CD4-positive, CD25-positive, alpha-beta regulatory T cell (primary cell): ENCODE measurements at regions not wholly inside any gene's neighbourhood (a gene's known extent, or its start where the extent isn't known, plus 50 kb on each side); places are given as distances from the start of the nearest gene placed in this dataset.
A peak's percentile ranks its signal among the peaks of the same experiment; 100 is the strongest.

Source experiments
- ATAC-seq, 2 donors: fragments of 150-1000 bp; cut with Tn5 transposase; one replicate each; pipeline ENCODE4 v1.10.0; 2021; ENCODE audit warnings: low read depth in 2 of 2, moderate number of reproducible peaks in 2 of 2, moderate library complexity in 1 of 2
- DNase-seq, 3 donors: peaks; one replicate each; pipeline versions ENCODE4 v3.0.0 to v3.0.0-alpha.2; 2012 to 2022; ENCODE audit warnings: mixed read lengths in 1 of 3
- H3K27ac ChIP-seq: one replicate; pipeline ENCODE4 v1.7.0; 2013; ENCODE audit warnings: mild to moderate bottlenecking, low read length; ENCODE audit not compliant: insufficient read depth, poor library complexity, severe bottlenecking
- H3K27me3 ChIP-seq: one replicate; pipeline ENCODE4 v1.7.0; 2013; ENCODE audit warnings: low read length; ENCODE audit not compliant: control insufficient read depth, insufficient read depth
- H3K36me3 ChIP-seq: one replicate; pipeline ENCODE4 v1.7.0; 2013; ENCODE audit warnings: mild to moderate bottlenecking, low read length, moderate library complexity; ENCODE audit not compliant: control insufficient read depth, insufficient read depth
- H3K4me1 ChIP-seq: 2 replicates; pipeline ENCODE4 v1.7.0; 2013; ENCODE audit warnings: mild to moderate bottlenecking, low read length; ENCODE audit not compliant: insufficient read depth, control insufficient read depth, poor library complexity, severe bottlenecking
- H3K4me3 ChIP-seq: one replicate; pipeline ENCODE4 v1.7.0; 2013; ENCODE audit warnings: low read depth, mild to moderate bottlenecking, low read length, moderate library complexity
- H3K9me3 ChIP-seq, 2 experiments: 1 replicate in 1 of 2; 2 replicates in 1 of 2; pipeline ENCODE4 v1.7.0; 2013; ENCODE audit warnings: low read length in 2 of 2, mild to moderate bottlenecking in 1 of 2, moderate library complexity in 1 of 2; ENCODE audit not compliant: control insufficient read depth in 2 of 2
- H3K27ac Mint-ChIP-seq, 3 donors: one replicate each; pipeline ENCODE4 v1.8.0; 2020 to 2022; ENCODE audit warnings: mild to moderate bottlenecking in 3 of 3, mixed read lengths in 3 of 3, moderate library complexity in 2 of 3
- H3K27me3 Mint-ChIP-seq: one replicate; pipeline ENCODE4 v1.8.0; 2022; ENCODE audit warnings: mild to moderate bottlenecking, mixed read lengths
- H3K36me3 Mint-ChIP-seq: one replicate; pipeline ENCODE4 v1.8.0; 2020; ENCODE audit warnings: mixed read lengths
- H3K4me1 Mint-ChIP-seq, 4 donors: one replicate each; pipeline ENCODE4 v1.8.0; 2020 to 2022; ENCODE audit warnings: mixed read lengths in 4 of 4, mild to moderate bottlenecking in 1 of 4
- H3K4me3 Mint-ChIP-seq, 4 donors: one replicate each; pipeline ENCODE4 v1.8.0; 2020 to 2022; ENCODE audit warnings: mild to moderate bottlenecking in 4 of 4, mixed read lengths in 4 of 4, moderate library complexity in 3 of 4
- H3K9me3 Mint-ChIP-seq, 7 donors: one replicate each; pipeline ENCODE4 v1.8.0; 2020 to 2022; ENCODE audit warnings: mixed read lengths in 7 of 7, mild to moderate bottlenecking in 3 of 7, moderate library complexity in 2 of 7

- Histone ChIP-seq H3K36me3 (no peaks in the 10 kb centered on the region), H3K27me3 (no peaks in the 10 kb centered on the region), H3K27ac (no peak overlapping the region), H3K9me3 (peaks cover 0 to 3% of the 10 kb centered on the region in 2 experiments), H3K4me3 (no peak overlapping the region), H3K4me1 (no peaks in the 10 kb centered on the region)
- H3K4me1 Mint-ChIP-seq = no peaks in the 10 kb centered on the region
- H3K27ac Mint-ChIP-seq = no peak overlapping the region
- DNase-seq (no peak), ATAC-seq (no peak)
- H3K27me3 Mint-ChIP-seq = no peaks in the 10 kb centered on the region
- no peaks in the 10 kb centered on the region for H3K36me3 Mint-ChIP-seq
- H3K9me3 Mint-ChIP-seq = peaks cover 0 to 3% (median 0%) of the 10 kb centered on the region in 7 donors
- H3K4me3 Mint-ChIP-seq = no peak overlapping the region
Observed at GRCh38 chr14:38856798-38857197, 246.2 kb downstream of the SEC23A start.

GRCh38 chr14:38855513-38855912 lies 247.5 kb downstream of the SEC23A start:
- DNase-seq (no peak), ATAC-seq (no peak)
- H3K27ac Mint-ChIP-seq = no peak overlapping the region
- Histone ChIP-seq H3K4me3 (no peak overlapping the region), H3K9me3 (peaks cover 0 to 3% of the 10 kb centered on the region in 2 experiments), H3K36me3 (no peaks in the 10 kb centered on the region), H3K27ac (no peak overlapping the region), H3K27me3 (no peaks in the 10 kb centered on the region), H3K4me1 (no peaks in the 10 kb centered on the region)
- peaks cover 0 to 3% (median 0%) of the 10 kb centered on the region in 7 donors for H3K9me3 Mint-ChIP-seq
- no peaks in the 10 kb centered on the region for H3K27me3 Mint-ChIP-seq
- no peak overlapping the region for H3K4me3 Mint-ChIP-seq
- H3K36me3 Mint-ChIP-seq = no peaks in the 10 kb centered on the region
- H3K4me1 Mint-ChIP-seq = no peaks in the 10 kb centered on the region

DNA sequence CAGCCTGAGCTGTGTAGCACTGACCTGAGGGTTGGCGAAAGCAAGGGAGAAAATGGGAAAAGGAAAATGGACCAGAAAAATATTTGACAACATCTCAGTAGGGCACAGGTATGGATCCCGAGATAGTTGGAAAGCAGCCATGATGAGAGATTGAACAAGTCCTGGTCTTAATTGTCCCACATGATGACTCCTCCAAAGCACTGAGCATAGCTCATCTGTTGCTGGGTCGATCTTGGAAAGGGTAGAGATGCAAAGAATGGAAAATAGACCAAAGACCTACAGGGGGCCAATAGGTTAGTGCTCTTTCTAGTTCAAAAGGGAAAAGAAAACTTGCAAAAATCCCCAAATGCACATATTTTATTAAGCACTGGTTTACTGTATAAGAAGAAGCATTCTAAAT lies 251.9 kb downstream of the SEC23A start:
- H3K4me1 Mint-ChIP-seq = no peaks in the 10 kb centered on the region
- ATAC-seq (no peak), DNase-seq (no peak)
- peaks cover 0 to 2% (median 0%) of the 10 kb centered on the region in 7 donors for H3K9me3 Mint-ChIP-seq
- Histone ChIP-seq H3K4me1 (no peaks in the 10 kb centered on the region), H3K27me3 (no peaks in the 10 kb centered on the region), H3K9me3 (no peaks in the 10 kb centered on the region), H3K36me3 (no peaks in the 10 kb centered on the region), H3K4me3 (no peak overlapping the region), H3K27ac (no peak overlapping the region)
- H3K4me3 Mint-ChIP-seq = peak overlapping the region in 1 of 4 donors; percentile 28
- H3K27ac Mint-ChIP-seq = no peak overlapping the region
- H3K27me3 Mint-ChIP-seq = no peaks in the 10 kb centered on the region
- no peaks in the 10 kb centered on the region for H3K36me3 Mint-ChIP-seq

- no peak overlapping the region for H3K4me3 Mint-ChIP-seq
- ATAC-seq = no peak
Observed at GRCh38 chr14:38850664-38851063, 252.4 kb downstream of the SEC23A start.

DNA sequence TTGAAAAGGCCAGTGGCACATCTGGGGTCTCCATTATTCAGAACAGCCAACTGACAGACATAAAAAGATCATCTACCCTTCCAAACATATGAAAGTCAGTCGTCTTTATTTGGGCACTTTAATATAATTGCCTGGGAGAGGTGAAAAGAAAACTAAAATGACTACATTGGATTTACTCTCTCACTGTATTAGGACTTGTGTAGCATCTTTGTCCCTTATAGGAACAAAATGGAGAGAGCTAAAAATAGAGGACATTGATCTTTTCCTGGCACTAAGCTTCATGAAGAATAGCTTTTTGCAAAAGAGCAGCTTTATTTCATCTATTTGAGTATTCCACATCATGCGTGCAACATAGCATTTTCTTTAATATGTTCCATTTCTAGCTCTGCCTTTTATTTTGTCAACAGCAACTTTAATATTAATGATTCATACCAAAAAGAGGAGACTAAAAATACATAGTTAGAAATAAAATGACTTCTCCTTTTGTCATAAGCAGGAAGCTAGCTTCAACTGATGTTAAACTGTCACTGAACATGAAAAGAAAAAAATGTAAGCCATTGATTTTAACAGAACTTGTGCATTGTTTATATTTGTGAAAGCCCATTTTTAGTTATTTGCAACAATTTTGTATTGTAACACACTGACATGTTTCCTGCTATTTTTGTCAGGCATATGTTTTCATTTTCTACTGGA lies 254.6 kb downstream of the SEC23A start:
- Mint-ChIP-seq H3K4me3 (no peak overlapping the region), H3K4me1 (no peaks in the 10 kb centered on the region), H3K36me3 (no peaks in the 10 kb centered on the region), H3K27me3 (no peaks in the 10 kb centered on the region), H3K9me3 (peaks cover 0 to 2% (median 0%) of the 10 kb centered on the region in 7 donors), H3K27ac (no peak overlapping the region)
- Histone ChIP-seq H3K27me3 (no peaks in the 10 kb centered on the region), H3K9me3 (no peaks in the 10 kb centered on the region), H3K27ac (no peak overlapping the region), H3K4me1 (no peaks in the 10 kb centered on the region), H3K36me3 (no peaks in the 10 kb centered on the region), H3K4me3 (no peak overlapping the region)
- DNase-seq = no peak
- ATAC-seq = no peak

More at GRCh38 chr14:38850664-38851063, 252.4 kb downstream of the SEC23A start:
- H3K27me3 Mint-ChIP-seq = no peaks in the 10 kb centered on the region
- H3K27ac Mint-ChIP-seq = no peak overlapping the region
- Histone ChIP-seq H3K27ac (no peak overlapping the region), H3K4me3 (no peak overlapping the region), H3K9me3 (no peaks in the 10 kb centered on the region), H3K27me3 (no peaks in the 10 kb centered on the region), H3K36me3 (no peaks in the 10 kb centered on the region), H3K4me1 (no peaks in the 10 kb centered on the region)
- no peaks in the 10 kb centered on the region for H3K4me1 Mint-ChIP-seq
- H3K36me3 Mint-ChIP-seq = no peaks in the 10 kb centered on the region
- H3K9me3 Mint-ChIP-seq = peaks cover 0 to 2% (median 0%) of the 10 kb centered on the region in 7 donors
- DNase-seq = no peak

- H3K4me1 Mint-ChIP-seq = no peaks in the 10 kb centered on the region
- ATAC-seq (no peak), DNase-seq (no peak)
- H3K9me3 Mint-ChIP-seq = peaks cover 0 to 2% (median 0%) of the 10 kb centered on the region in 7 donors
- no peaks in the 10 kb centered on the region for H3K9me3 ChIP-seq
- H3K27ac ChIP-seq = no peak overlapping the region
- H3K4me3 Mint-ChIP-seq = no peak overlapping the region
- H3K27me3 Mint-ChIP-seq = no peaks in the 10 kb centered on the region
- H3K27me3 ChIP-seq = no peaks in the 10 kb centered on the region
- H3K4me1 ChIP-seq = no peaks in the 10 kb centered on the region
- H3K36me3 Mint-ChIP-seq = no peaks in the 10 kb centered on the region
- H3K36me3 ChIP-seq = no peaks in the 10 kb centered on the region
- H3K4me3 ChIP-seq = no peak overlapping the region
- no peak overlapping the region for H3K27ac Mint-ChIP-seq
Observed at GRCh38 chr14:38847161-38847560, 255.9 kb downstream of the SEC23A start.

DNA sequence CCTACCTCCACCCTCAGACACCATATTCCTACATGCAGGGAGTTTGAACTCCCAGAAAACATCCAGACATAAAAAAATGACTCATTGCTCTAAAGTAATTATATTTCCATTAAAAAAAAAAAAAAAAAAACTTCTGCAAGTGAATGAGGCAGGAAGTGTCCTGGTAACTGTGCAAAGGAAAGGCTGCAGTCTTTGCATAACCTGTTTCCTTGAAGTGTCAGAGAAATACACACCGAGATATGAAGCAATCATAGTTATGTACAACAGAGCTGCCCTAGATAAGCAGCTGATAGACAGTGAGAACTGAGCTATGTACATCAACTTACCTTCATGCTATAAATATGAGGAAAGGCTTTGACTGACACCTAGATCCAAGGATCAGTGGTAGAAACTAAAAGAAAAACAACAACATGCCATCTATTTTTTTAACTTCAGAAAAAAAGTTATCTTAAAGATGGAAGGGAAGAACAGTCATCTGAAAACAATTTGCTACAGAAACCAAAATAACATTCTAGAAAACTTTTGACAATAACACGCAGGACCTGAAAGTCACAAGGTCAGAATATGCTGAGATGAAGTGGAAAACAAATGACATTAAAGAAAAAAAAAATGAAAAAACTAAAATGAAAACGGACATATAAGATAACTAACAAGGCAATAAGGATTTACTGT lies 263.2 kb downstream of the SEC23A start:
- no peaks in the 10 kb centered on the region for H3K36me3 Mint-ChIP-seq
- no peak overlapping the region for H3K27ac ChIP-seq
- H3K4me3 Mint-ChIP-seq = peak overlapping the region in 1 of 4 donors; percentile 21
- no peaks in the 10 kb centered on the region for H3K4me1 Mint-ChIP-seq
- ATAC-seq (no peak), DNase-seq (no peak)
- no peak overlapping the region for H3K27ac Mint-ChIP-seq
- no peaks in the 10 kb centered on the region for H3K27me3 ChIP-seq
- no peak overlapping the region for H3K4me3 ChIP-seq
- H3K4me1 ChIP-seq = no peaks in the 10 kb centered on the region
- H3K9me3 ChIP-seq = no peaks in the 10 kb centered on the region
- H3K27me3 Mint-ChIP-seq = no peaks in the 10 kb centered on the region
- no peaks in the 10 kb centered on the region for H3K9me3 Mint-ChIP-seq
- H3K36me3 ChIP-seq = no peaks in the 10 kb centered on the region

GRCh38 chr14:38838979-38839323 lies 264.1 kb downstream of the SEC23A start:
- Histone ChIP-seq H3K4me1 (no peaks in the 10 kb centered on the region), H3K27ac (no peak overlapping the region), H3K27me3 (no peaks in the 10 kb centered on the region), H3K36me3 (no peaks in the 10 kb centered on the region), H3K4me3 (no peak overlapping the region), H3K9me3 (no peaks in the 10 kb centered on the region)
- DNase-seq (no peak), ATAC-seq (no peak)
- Mint-ChIP-seq H3K9me3 (peaks cover 0 to 1% (median 0%) of the 10 kb centered on the region in 7 donors), H3K27me3 (no peaks in the 10 kb centered on the region), H3K4me3 (no peak overlapping the region), H3K27ac (no peak overlapping the region), H3K4me1 (no peaks in the 10 kb centered on the region), H3K36me3 (no peaks in the 10 kb centered on the region)
